M059J (cell line): ENCODE measurements at regions not wholly inside any gene's neighbourhood (a gene's known extent, or its start where the extent isn't known, plus 50 kb on each side); places are given as distances from the start of the nearest gene placed in this dataset.
A peak's percentile ranks its signal among the peaks of the same experiment; 100 is the strongest.

Experiments used
- DNase-seq: peaks from one replicate; pipeline ENCODE4 v3.0.0-alpha.2; 2012; ENCODE audit warnings: low read depth

DNA sequence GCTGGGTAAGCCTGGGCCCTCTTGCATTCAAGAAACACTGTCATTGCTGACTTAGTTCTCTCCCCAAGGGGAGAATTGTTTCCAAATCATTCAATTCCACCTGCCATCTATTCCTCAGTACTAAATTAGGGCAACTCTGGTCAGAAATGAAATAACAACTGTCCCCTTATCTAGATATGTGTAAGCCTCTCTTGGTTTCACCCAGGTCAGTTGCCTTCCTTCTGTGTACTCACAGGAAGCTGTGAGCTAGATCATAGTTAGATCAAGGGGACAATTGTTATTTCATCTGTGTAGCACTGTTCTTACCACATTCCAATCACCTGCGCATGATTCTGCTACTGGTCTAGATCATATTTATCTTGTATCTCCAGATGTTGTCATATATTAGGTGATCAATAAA, 483.0 kb upstream of the SORCS1 start:
- DNase-seq, result no peak

GRCh38 chr10:107631876-107632275, 467.4 kb upstream of the SORCS1 start:
- no peak for DNase-seq

- DNase-seq, result no peak
Measured at GRCh38 chr10:107626862-107627261, 462.4 kb upstream of the SORCS1 start.

DNA sequence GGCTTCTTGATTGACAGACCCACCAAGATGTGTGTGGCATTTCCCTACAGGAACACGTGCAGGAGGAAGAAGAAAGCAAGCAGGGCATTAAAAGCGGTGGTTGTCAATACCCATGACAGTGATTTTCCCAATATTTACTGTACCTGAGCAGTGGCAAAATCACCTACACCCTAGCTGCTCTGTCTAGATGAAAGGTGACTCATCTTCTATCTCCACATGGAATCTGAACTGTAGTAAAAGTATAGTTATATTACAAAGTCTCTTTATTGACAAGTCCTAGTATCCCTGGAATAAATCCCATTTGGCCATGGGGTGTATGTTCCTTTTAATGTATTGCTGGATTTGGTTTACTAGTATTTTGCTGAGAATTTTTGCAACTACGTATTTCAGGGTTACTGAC, 458.8 kb upstream of the SORCS1 start:
- no peak for DNase-seq

- no peak for DNase-seq
Measured at GRCh38 chr10:107619139-107619538, 454.6 kb upstream of the SORCS1 start.

GRCh38 chr10:107618504-107618994, 454.0 kb upstream of the SORCS1 start:
- DNase-seq, result no peak

DNA sequence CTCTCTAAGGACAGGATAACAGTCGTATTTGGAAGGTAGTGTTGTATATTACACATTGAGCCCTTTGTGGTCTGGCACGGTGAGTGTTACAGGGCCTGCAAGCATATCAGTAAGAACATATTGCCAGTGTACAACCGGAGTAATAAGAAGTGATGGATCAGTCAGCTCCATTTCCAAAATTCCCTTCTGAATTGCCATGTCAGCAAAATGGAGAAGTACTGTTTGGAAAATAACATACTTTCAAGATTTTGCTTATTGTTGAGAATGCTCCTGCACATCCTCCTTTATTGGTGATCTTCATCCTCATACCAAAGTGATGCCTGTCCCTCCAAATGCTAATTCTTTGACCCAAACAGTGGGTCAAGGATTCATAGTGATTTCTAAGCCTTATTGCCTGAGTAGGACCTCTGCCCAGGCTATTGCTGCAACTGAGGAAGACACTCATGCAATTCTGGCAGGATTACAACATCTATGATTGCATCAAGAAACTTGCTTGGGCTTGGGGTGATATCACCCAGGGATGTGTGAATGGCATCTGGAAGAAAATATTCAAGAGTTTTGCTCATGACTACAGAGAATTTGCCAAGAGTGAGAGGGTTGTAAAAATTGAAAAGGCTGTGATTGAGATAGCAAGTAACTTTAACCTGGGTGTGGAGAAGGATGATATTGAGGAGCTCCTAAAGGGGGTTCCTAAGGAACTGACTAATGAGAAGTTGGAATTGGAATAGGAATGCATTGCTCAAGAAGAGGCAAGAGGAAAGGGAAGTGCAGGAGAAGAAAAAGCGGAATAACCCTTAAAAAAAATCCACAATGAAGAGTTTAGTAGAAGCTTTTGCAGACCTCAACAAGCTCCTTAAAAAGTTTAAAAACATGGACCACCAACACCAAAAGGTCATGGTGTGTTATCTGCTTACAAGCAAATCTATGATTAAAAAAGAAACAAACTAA, 452.2 kb upstream of the SORCS1 start:
- DNase-seq, result peak; percentile 5

GRCh38 chr10:107616031-107616430, 451.5 kb upstream of the SORCS1 start:
- no peak for DNase-seq

DNA sequence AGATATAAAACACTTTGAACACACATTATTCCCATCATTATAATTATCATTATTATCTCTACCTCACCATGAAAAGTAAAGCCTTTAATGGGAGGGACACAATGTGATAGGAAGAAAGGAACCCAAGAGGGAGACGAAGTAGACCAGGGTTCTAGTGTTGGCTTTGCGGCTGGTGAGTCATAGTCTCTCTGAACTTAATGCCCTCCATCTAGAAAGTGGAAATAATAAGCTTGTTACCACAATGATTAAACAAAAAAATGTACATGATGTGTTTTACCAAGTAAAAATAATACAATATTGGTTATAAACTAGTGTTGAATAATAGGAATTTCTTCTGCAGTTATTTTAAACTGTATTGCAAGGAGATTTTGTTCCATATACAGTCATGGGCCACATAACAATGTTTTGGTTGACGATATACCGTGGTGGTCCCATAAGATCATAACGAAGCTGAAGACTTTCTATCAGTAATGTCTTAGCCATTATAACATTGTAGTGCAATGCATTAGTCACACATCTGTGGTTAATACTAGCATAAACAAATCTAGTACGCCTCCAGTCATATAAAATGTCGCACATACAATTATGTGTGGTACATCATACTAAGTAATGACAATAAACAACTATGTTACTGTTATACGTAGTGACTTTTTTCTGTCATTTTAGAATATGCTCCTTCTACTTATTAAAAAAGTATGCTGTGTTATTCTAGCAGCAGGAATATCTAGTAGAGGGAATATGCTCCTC, 450.6 kb upstream of the SORCS1 start:
- peak; percentile 45 for DNase-seq

DNA sequence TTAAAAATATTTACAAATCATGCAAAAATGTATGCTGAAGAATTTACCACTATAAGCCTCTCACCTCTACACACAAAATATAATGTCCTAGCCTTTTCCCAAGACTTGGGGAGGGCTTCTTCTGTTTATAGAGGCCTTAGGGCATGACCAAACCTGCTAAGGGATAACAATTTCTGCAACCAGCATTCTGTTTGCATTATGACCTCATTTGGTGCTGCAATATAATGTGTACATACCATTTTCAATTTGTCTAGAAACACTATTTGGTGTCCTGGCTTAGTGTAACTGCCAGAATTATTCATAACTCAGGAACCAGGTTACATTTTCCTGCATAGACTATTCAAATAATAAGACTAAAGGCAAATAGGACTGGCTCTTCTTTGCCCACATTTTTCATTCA, 446.6 kb upstream of the SORCS1 start:
- no peak for DNase-seq

GRCh38 chr10:107589081-107589480, 424.6 kb upstream of the SORCS1 start:
- DNase-seq, result peak; percentile 20

GRCh38 chr10:107585630-107586029, 421.1 kb upstream of the SORCS1 start:
- DNase-seq, result no peak

DNA sequence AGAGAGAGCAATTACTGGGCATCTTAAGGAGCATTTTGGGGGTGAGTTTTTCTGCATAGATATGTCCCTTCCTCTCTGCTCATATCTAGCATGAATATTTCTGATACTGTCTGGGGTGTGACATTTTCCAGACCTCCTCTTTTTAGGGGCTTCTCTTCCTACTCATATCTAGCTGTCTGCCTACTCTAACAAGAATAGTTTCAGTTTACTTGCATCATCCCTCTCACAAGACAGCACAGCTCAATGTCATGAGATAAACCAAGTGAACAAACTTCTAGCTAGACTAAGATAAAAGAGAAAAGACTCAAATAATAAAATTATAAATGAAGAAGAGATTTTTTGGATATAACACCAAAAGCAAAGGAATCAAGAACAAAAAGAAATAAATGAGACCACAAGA, 419.5 kb upstream of the SORCS1 start:
- DNase-seq, result no peak

DNA sequence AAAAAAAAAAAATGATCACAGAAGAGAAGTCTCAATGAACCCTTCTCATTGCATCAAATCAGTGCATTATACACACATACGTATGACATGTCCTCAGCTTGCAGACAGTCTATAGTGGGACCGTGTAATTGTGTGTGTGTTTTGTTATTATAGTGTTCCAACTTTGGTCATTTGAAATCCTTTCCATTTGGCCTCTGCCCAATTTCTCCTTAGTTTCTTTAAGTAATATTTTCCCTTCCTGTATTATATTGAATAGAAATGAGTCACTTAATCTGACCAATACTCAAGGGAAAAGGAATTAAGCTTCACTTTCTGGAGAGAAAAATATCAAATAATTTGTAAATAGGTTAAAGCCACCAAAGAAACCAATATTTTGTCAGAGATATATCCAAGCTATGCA, 415.5 kb upstream of the SORCS1 start:
- DNase-seq, result no peak

GRCh38 chr10:107577221-107577620, 412.7 kb upstream of the SORCS1 start:
- no peak for DNase-seq

- peak; percentile 61 for DNase-seq
Measured at GRCh38 chr10:107576746-107577145, 412.2 kb upstream of the SORCS1 start.

- DNase-seq, result no peak
Measured at GRCh38 chr10:107565014-107565413, 400.5 kb upstream of the SORCS1 start.

DNA sequence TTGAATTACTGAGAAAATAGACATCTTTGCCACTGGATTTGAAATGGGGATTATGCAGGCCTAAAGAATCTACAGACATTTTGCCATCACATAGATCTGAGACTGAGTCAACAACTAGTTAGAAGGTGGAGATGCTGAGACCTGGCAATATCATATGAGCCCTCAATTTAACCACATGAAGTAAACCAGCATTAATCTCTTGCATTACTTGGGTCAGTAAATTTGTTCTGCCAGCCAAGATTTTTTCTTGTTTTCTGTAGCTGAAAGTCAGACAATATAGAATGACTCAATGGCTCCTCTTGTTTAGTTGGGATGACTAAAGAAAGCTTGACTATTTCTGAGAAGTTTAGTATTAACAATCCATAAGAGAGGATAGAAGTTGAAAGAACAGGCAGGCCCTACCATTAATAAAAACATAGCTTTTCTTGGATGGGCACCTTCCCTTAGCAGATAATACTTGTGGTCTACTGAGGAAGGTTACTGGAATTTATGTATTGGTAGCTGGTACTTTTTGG, 396.7 kb upstream of the SORCS1 start:
- DNase-seq, result peak; percentile 35

DNA sequence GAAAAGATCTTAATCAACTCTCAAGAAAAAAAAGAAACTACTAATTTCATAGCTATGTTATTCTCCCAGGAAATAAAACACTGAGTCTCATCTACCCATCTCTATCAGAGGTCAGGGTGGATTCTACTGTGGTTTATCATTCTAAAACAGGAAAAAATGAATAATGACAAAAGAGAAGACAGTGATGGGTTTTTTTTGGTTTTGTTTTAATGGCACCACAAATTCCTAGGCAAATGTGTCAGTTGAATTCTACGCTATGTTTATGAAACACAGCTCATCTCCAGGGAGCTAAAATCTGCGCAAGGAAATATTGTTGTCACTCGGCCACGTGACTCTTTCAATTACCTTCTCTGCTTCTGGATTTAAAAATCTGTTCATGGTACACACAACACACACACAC, 393.4 kb upstream of the SORCS1 start:
- DNase-seq, result peak; percentile 32

DNA sequence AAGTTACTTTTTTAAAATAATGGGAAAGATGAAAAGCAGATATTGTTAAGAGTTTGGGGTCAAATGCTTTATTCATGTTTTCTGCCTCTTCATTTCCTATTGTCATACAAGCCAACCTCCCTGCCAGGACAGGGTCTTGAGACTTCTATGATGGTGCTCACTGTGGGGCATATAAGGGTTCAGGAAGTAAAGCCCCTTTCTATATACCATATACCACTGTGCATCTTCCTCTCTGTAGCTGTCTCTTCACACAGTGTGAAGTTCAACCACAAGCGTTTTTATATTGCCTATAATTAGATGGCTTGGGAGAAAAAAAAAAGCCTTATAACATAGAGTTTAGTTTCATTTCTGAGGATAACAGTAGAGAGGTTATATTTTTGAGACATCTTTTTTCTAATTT, 389.8 kb upstream of the SORCS1 start:
- no peak for DNase-seq

DNA sequence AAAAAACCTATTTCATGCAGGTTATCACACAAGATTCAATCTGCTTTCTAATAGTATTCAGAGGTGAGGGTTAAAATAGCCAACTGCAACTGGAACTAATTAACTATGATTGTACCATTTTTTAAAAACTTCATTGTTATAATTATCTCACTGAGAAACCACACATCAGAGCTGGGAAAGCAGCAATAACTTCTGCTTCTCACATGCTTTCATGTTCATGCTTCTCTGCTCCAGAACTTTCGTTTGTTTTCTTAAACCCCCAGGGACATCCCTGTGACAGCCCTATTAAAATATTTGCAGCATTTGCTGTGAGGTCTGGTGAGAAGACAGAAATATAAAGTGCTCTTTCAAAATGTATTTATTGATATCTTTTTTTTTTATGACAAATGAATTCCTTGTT, 389.0 kb upstream of the SORCS1 start:
- DNase-seq, result peak; percentile 46

DNA sequence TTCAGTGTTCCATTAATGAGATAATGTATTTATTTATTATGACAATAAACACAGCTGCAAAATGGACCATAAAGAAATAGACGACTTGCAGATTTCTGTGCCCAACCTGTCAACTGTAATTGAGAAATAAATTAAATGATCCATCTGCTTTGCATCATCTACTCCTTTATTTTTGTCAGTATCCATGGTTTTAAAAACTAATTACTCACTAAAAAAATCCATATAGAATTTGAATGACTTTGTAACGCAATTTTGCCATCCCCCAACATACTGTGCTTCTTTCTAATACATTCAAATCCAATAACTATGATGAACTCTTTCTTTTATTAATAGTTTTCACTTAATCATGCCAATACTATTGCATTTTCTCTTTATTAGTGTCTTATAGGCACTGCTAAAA, 388.5 kb upstream of the SORCS1 start:
- no peak for DNase-seq

DNA sequence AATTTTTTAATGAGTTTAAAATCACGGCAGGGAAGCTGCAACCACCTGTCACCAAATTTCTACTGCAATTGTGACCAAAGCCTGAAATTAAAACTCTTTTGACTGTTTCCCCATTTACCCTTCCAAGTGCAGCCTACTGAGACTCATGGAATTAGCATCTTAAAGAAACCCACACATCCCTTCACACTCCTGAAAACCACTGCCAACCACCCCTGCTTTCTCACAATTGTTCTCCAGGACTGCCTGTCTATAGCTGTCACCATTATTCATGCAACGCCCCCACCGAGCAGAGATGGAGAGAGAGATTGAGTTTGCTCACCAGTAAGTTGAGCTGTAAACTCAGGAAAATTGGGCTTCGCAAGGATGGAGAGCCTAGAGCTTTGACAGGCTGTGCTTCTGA, 383.8 kb upstream of the SORCS1 start:
- peak; percentile 14 for DNase-seq
